Muscle of leg (tissue), 3 donors: ENCODE measurements at regions not wholly inside any gene's neighbourhood (a gene's known extent, or its start where the extent isn't known, plus 50 kb on each side); places are given as distances from the start of the nearest gene placed in this dataset.

Source experiments
- DNase-seq: peaks from one replicate; pipeline ENCODE4 v3.0.0; 2013
- H3K27ac ChIP-seq: one replicate; pipeline ENCODE4 v1.5.1; 2013; ENCODE audit warnings: mild to moderate bottlenecking, low read length, control low read depth
- H3K27me3 ChIP-seq: one replicate; pipeline ENCODE4 v1.6.1; 2013; ENCODE audit warnings: low read length; ENCODE audit not compliant: control insufficient read depth, insufficient read depth
- H3K36me3 ChIP-seq: one replicate; pipeline ENCODE4 v1.6.1; 2013; ENCODE audit warnings: low read length; ENCODE audit not compliant: control insufficient read depth, insufficient read depth
- H3K4me1 ChIP-seq: one replicate; pipeline ENCODE4 v1.6.1; 2013; ENCODE audit warnings: low read length; ENCODE audit not compliant: control insufficient read depth, insufficient read depth
- H3K4me3 ChIP-seq: one replicate; pipeline ENCODE4 v1.5.1; 2013; ENCODE audit warnings: low read length, control low read depth
- H3K9me3 ChIP-seq: replicated peaks from 2 replicates; pipeline ENCODE4 v1.6.1; 2013; ENCODE audit warnings: low read depth, low read length; ENCODE audit not compliant: control insufficient read depth
- WGBS: methylation state at CpG from one replicate; pipeline ENCODE4 v1.1.5; 2013; ENCODE audit warnings: missing lambda C conversion rate; ENCODE audit not compliant: insufficient coverage; 5-methylcytosine and 5-hydroxymethylcytosine counted together

DNA sequence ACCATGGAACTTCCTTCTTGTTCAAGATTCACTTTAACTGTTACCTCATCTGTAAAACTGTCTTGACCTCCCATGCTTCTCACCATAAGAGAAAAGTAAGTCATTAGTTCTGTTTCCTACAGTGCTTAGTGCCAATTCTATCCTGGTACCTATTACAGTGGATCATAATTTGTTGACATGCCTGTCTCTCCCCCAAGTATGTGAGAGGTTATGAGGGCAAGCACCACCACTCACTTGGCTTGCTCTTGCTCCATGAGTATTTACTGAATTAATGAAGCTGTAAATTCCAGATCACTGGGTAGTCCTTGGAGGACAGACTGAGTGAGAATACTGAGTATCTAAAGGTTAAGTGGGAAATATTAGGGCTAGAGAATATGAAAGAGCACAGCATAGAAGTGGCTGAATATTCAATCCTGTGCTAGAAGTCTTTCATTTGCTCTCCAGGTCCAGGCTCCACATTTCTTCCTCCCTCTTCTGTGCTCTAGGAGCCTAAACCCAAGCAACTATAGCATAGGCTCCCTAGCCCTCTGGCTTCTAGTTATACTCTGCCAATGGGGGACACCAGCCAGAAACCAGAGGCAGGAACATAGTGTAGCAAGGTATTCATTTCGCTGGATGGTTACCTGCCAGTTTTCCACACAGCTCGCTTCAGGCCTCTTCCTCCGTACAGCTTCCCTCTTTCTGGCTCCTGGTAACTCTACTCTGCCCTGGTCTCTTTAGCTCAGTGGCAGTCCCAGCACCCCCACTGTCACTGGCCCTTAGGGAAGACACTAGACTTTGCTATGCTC is 118.2 kb upstream of the SLC5A12 start:
- H3K27ac ChIP-seq = no peak overlapping the region
- H3K4me1 ChIP-seq = peaks cover 4% of the 10 kb centered on the region
- 75% methylated on average over 3 of the region's 3 CpGs for WGBS
- H3K27me3 ChIP-seq = no peaks in the 10 kb centered on the region
- DNase-seq = no peak
- H3K4me3 ChIP-seq = no peak overlapping the region
- no peaks in the 10 kb centered on the region for H3K36me3 ChIP-seq
- no peaks in the 10 kb centered on the region for H3K9me3 ChIP-seq

DNA sequence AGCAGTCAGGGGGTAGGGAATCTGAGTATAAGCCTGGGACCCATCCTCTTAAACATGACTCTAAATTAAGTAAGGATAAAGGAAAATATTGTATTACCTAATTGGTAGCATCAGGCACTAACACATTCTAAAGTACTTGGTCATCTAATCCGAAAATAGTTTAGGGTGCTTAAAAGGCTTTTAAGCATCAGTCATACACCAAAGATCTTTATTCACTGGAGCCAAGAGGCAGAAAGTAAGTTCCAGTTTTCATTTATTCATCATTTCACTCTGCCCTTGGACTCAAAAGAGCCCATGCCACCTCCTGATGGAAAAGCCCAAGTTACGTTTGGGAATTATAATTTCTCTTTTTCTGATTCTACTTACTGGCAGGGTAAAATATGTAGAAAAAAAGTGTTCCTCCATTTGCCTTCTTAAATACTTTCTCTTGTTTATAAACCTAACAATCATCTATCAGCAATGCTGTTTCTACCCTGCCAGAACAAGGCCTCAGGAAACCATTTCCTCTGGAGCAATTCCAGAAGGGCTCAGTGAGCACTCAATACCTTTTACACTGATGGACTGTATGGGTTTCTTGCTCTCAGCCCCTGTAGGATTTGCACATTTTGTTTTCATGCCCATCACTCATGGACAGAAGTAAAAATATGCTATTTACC is 120.1 kb upstream of the SLC5A12 start:
- peak; percentile 72 for DNase-seq
- H3K36me3 ChIP-seq = no peaks in the 10 kb centered on the region

DNA sequence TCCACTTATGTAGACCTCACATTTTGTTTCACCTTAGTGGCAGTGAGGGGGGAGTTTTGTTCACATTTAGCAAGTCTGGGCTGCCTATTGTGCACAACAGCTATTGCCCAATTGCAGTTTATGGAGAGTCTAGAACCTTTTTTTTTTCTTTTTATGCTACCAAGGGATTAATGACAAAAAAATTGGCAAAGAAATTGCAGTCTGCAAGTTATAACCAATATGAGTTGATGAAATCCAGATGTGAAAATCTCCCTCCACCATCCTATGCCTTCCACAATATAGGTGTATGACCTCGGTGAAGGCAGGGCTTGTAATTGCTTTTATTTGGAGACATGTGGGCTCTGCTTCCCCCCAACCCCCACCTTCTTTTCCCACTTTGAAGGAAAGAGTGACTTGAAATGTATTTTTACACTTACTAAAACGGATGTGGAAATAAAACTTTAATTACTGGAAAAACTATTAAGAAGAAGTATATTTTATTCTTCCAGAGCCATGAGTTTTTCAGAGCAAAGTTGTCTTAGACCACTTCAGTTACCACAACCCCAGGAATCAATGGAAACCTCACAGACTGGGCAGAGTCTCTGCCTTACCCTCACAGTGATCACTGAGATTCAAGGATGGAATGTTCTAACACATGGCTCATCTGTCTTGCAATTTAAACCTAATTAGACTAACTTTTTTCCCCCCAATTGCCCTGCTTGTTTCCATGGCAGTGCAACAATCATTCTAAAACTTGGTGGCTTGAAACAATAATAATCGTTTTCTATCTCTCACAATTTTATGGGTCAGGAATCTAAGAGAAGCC is 120.8 kb upstream of the SLC5A12 start:
- no CpG with 5 or more reads among the region's 3 CpGs for WGBS
- Histone ChIP-seq H3K27me3 (no peaks in the 10 kb centered on the region), H3K4me1 (peaks cover 4% of the 10 kb centered on the region), H3K9me3 (no peaks in the 10 kb centered on the region), H3K27ac (peak overlapping the region; percentile 52), H3K4me3 (no peak overlapping the region), H3K36me3 (no peaks in the 10 kb centered on the region)
- DNase-seq = peak; percentile 82

More for the DNA sequence above, 120.1 kb upstream of the SLC5A12 start:
- Histone ChIP-seq H3K27ac (peak overlapping the region; percentile 52), H3K4me1 (peaks cover 4% of the 10 kb centered on the region), H3K27me3 (no peaks in the 10 kb centered on the region), H3K9me3 (no peaks in the 10 kb centered on the region), H3K4me3 (no peak overlapping the region)
- WGBS = no CpG with 5 or more reads among the region's 2 CpGs

DNA sequence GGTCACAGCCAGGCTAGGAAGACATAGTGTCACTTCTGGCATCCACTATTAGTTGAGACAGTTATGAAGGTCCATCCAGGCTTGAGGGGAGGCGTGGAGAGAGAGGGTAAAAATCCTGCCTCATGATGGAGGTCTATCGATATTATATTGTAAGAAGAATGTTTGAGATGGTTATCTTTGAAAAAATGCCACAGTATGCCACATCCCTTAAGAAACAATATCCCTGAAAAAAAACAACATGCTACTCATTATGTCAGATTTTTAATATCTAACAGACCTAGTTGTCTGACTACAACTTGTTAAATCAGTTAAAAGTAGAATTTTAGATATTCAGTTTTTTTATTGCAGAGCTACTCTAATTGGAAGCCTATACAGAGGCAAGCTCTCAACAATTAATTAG is 121.7 kb upstream of the SLC5A12 start:
- DNase-seq = no peak
- Histone ChIP-seq H3K4me1 (peaks cover 4% of the 10 kb centered on the region), H3K27ac (no peak overlapping the region), H3K4me3 (no peak overlapping the region), H3K36me3 (no peaks in the 10 kb centered on the region), H3K27me3 (no peaks in the 10 kb centered on the region), H3K9me3 (no peaks in the 10 kb centered on the region)
- WGBS = no CpG with 5 or more reads among the region's 2 CpGs

DNA sequence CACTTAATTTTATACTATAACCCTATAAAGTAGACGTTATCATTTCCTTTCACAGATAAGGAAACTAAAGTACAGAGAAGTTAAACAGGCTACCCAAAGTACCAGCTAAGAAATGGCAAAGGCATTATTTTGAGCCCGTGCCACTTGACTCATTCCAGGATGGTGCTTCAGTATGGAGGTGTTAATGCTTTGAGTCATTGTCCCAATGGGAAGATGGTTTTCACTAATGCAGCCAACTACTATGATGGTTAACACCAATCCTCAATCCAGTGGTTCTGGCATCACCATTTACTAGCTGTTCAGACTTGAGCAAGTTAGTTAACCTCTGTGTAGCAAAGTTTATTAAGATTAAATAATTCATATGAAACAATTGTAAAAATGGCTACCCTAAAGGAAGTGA is 123.1 kb upstream of the SLC5A12 start:
- no peak for DNase-seq
- H3K4me3 ChIP-seq = no peak overlapping the region
- no peak overlapping the region for H3K27ac ChIP-seq
- no peaks in the 10 kb centered on the region for H3K27me3 ChIP-seq
- H3K9me3 ChIP-seq = no peaks in the 10 kb centered on the region
- no peaks in the 10 kb centered on the region for H3K36me3 ChIP-seq
- peaks cover 8% of the 10 kb centered on the region for H3K4me1 ChIP-seq
- WGBS = no CpG with 5 or more reads among the region's 2 CpGs

DNA sequence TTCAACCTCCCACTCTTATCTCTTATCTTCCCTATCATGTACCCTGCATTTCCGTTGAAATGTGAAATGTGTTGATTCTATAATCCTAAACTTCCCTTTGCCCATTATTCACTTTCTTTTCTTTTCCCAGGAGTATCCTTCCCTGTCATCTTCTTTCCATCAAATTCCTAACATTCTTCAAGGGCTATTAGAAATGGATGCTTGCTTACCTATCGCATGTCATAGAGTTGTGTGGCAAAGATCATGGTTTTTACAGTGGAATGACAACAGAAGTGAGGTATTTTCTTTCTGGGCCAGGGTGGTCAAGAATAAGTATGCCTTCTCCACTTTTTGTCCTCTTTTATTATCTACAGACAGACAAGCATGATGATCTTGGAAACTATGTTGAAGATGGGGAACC is 124.4 kb upstream of the SLC5A12 start:
- WGBS = no CpG with 5 or more reads among the region's 2 CpGs
- Histone ChIP-seq H3K9me3 (no peaks in the 10 kb centered on the region), H3K4me1 (peaks cover 8% of the 10 kb centered on the region), H3K27ac (no peak overlapping the region), H3K27me3 (no peaks in the 10 kb centered on the region), H3K4me3 (no peak overlapping the region), H3K36me3 (no peaks in the 10 kb centered on the region)
- DNase-seq = no peak

DNA sequence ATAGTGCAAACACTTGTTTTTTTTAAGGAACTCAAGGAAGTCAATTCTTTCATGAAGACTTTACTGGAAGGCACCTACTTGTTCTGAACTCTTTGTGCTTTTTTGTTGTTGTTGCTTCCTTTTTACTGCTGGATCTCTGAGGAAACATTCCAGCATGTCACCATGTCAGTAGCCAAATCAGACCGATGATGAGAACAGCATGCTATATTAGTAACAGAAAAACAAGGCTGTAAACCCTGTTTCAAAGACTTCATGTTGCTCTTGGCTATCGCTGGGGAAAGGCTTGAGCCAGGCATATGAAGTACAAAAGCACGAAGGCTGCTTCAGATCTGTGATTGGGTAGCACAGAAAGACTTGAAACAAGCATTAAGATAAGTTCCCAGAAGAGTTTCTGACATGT is 125.6 kb upstream of the SLC5A12 start:
- Histone ChIP-seq H3K27me3 (no peaks in the 10 kb centered on the region), H3K36me3 (no peaks in the 10 kb centered on the region), H3K27ac (no peak overlapping the region), H3K4me1 (peaks cover 4% of the 10 kb centered on the region), H3K9me3 (no peaks in the 10 kb centered on the region), H3K4me3 (no peak overlapping the region)
- 36% methylated on average over 3 of the region's 3 CpGs for WGBS
- DNase-seq = peak; percentile 87

DNA sequence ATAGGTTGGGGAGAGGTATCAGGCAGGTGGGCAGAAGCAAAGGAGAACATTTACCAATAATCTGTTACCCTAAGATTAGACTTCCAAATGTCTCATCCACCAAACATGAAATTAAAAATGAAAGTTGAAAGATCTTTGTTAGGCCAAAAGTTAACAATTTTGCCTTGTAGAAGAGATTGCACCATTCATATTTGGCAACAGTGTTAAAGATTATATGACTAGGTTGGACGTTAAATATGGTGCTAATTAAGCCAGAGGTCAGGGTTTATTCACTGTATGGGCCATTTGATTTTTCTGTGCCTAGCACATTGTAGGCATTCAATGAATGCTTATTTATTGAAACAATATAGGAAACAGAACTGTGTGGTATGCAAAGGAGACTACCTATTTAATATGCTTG is 126.1 kb upstream of the SLC5A12 start:
- no peak overlapping the region for H3K4me3 ChIP-seq
- H3K27ac ChIP-seq = no peak overlapping the region
- H3K4me1 ChIP-seq = peaks cover 4% of the 10 kb centered on the region
- no peaks in the 10 kb centered on the region for H3K9me3 ChIP-seq
- no peak for DNase-seq
- H3K36me3 ChIP-seq = no peaks in the 10 kb centered on the region
- WGBS = 60% methylated on average over 1 of the region's 1 CpG
- no peaks in the 10 kb centered on the region for H3K27me3 ChIP-seq

DNA sequence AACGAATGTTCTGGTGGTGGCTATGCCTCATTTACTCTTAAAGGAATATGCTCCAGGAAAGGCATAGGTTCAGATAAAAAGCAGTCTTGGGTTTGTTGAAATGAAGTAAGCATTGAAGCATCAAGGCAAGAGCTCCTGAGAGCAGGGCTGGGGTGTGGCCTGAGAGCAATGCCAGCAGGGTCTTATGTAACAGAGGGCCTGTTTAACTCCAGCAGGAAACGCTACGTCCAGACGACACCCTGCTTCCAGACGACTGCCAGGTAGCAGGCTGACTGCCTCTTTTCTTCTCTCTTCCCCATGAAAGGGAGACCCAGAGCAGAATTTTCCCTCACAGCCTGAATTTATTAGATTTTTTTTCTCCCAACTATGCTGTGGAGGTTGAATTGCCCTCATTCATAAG is 127.2 kb upstream of the SLC5A12 start:
- peak; percentile 67 for DNase-seq
- H3K9me3 ChIP-seq = no peaks in the 10 kb centered on the region
- H3K36me3 ChIP-seq = no peaks in the 10 kb centered on the region
- WGBS = 17% methylated on average over 1 of the region's 5 CpGs
- peak overlapping the region; percentile 39 for H3K27ac ChIP-seq
- H3K4me3 ChIP-seq = no peak overlapping the region
- H3K27me3 ChIP-seq = no peaks in the 10 kb centered on the region
- peaks cover 4% of the 10 kb centered on the region for H3K4me1 ChIP-seq

DNA sequence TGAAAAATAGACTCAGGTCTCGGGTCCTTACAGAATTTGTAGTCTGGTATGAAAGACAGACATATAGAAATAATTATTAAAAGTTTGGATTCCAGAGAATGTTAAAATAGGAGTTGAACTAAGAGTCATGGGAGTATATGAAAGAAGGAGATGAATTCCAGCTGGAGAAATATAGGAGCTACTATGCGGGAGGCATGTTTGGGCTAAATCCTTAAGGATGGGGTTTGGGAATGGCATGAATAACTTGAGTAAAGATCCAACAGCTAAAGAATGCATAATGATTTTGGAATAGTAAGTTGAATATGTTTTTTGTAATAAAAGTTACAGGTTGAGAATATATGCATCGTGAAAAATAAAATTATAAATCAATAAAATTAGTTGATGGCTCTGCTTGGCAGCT is 129.4 kb upstream of the SLC5A12 start:
- WGBS = no CpG with 5 or more reads among the region's 3 CpGs
- no peaks in the 10 kb centered on the region for H3K9me3 ChIP-seq
- no peak overlapping the region for H3K4me3 ChIP-seq
- H3K4me1 ChIP-seq = peaks cover 4% of the 10 kb centered on the region
- H3K27ac ChIP-seq = no peak overlapping the region
- DNase-seq = no peak
- no peaks in the 10 kb centered on the region for H3K27me3 ChIP-seq
- H3K36me3 ChIP-seq = no peaks in the 10 kb centered on the region
